ENCODE measurements at regions not wholly inside any gene's neighbourhood (a gene's known extent, or its start where the extent isn't known, plus 50 kb on each side); places are given as distances from the start of the nearest gene placed in this dataset.

DNA sequence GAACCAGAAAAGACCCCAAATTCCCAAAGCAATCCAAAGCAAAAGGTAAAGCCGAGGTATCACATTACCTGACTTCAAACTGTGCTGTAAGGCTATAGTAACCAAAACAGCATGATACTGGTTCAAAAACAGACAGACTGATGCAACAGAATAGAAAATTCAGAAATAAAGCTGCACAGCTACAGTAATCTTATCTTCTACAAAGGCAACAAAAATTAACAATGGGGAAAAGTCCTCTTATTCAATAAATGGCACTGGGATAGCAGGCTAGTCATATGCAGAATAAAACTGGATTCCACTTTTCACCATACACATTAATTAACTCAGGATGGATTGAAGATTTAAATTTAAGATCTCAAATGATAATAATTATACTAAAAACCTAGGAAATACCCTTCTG, 392.6 kb upstream of the CBLB start:
- H3K4me1 ChIP-seq = no peaks in the 10 kb centered on the region
- no peaks in the 10 kb centered on the region for H3K27me3 ChIP-seq (ENCODE audit: control insufficient read depth, insufficient read depth, low read length)
- H3K4me3 ChIP-seq (ENCODE audit: low read depth, low read length) = no peak overlapping the region
- H3K9ac ChIP-seq = no peak overlapping the region
- TF ChIP-seq, protein P1, sequence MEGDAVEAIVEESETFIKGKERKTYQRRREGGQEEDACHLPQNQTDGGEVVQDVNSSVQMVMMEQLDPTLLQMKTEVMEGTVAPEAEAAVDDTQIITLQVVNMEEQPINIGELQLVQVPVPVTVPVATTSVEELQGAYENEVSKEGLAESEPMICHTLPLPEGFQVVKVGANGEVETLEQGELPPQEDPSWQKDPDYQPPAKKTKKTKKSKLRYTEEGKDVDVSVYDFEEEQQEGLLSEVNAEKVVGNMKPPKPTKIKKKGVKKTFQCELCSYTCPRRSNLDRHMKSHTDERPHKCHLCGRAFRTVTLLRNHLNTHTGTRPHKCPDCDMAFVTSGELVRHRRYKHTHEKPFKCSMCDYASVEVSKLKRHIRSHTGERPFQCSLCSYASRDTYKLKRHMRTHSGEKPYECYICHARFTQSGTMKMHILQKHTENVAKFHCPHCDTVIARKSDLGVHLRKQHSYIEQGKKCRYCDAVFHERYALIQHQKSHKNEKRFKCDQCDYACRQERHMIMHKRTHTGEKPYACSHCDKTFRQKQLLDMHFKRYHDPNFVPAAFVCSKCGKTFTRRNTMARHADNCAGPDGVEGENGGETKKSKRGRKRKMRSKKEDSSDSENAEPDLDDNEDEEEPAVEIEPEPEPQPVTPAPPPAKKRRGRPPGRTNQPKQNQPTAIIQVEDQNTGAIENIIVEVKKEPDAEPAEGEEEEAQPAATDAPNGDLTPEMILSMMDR (IDR thresholded peaks at IDR 0.05) = no peak
- no peaks in the 10 kb centered on the region for H3K79me2 ChIP-seq
- H3K27ac ChIP-seq = no peak overlapping the region
- H3K4me2 ChIP-seq (ENCODE audit: low read length) = no peak overlapping the region
- H3K36me3 ChIP-seq (ENCODE audit: control insufficient read depth, insufficient read depth, low read length) = no peaks in the 10 kb centered on the region
- no peak overlapping the region for H2AFZ ChIP-seq
- H3K9me3 ChIP-seq (ENCODE audit: control insufficient read depth, low read length) = no peaks in the 10 kb centered on the region

DNA sequence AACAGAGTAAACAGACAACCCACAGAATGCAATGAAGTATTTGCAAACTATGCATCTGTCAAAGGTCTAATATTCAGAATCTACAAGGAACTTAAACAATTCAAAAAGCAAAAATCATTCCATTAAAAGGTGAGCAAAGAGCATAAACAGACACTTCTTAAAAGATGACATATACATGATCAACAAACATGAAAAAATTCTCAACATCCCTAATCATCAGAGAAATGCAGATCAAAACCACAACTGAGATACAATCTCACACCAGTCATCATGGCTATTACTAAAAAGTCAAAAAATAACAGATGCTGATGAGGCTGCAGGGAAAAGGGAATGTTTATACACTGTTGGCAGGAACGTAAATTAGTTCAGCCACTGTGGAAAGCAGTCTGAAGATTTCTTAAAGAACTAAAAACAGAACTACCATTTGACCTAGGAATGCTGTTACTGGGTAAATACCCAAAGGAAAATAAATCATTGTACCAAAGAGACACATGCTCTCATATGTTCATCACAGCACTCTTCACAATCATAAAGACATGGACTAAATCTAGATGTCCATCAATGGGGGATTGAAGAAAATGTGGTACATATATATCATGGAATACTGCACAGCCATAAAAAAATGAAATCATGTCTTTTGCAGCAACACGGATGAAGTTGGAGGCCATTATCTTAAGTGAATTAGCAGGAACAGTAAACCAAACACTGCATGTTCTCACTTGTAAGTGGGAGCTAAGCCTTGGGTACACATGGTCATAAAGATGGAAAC, 393.3 kb upstream of the CBLB start:
- no peaks in the 10 kb centered on the region for H3K27me3 ChIP-seq (ENCODE audit: control insufficient read depth, insufficient read depth, low read length)
- H3K4me2 ChIP-seq (ENCODE audit: low read length) = no peak overlapping the region
- TF ChIP-seq, protein P1 (IDR thresholded peaks at IDR 0.05) = no peak
- H3K36me3 ChIP-seq (ENCODE audit: control insufficient read depth, insufficient read depth, low read length) = no peaks in the 10 kb centered on the region
- no peak overlapping the region for H2AFZ ChIP-seq
- H3K4me1 ChIP-seq = no peaks in the 10 kb centered on the region
- no peak overlapping the region for H3K27ac ChIP-seq
- H3K9ac ChIP-seq = no peak overlapping the region
- H3K79me2 ChIP-seq = no peaks in the 10 kb centered on the region
- H3K4me3 ChIP-seq (ENCODE audit: low read depth, low read length) = no peak overlapping the region
- H3K9me3 ChIP-seq (ENCODE audit: control insufficient read depth, low read length) = no peaks in the 10 kb centered on the region

DNA sequence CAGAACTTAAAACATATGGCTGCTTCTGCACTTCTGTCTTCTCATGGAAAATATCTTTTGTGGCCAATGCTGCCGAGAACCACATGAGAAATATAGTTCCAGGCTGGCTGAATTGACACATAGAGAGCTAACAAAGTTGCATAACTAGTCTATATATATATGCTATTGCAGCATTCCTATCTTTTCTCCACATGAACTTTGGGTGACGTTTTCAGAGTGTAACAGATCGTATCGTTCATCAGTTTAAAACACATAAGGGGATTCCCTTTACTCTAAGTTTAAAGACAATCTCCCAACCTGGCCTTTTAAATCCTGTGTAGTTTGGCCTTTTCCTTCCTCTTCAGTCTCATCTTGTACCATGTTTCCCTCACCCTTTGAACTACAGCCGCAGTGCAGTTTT, 394.2 kb upstream of the CBLB start:
- no peaks in the 10 kb centered on the region for H3K36me3 ChIP-seq (ENCODE audit: control insufficient read depth, insufficient read depth, low read length)
- no peaks in the 10 kb centered on the region for H3K79me2 ChIP-seq
- H2AFZ ChIP-seq = no peak overlapping the region
- TF ChIP-seq, protein P1 (IDR thresholded peaks at IDR 0.05) = no peak
- H3K27me3 ChIP-seq (ENCODE audit: control insufficient read depth, insufficient read depth, low read length) = no peaks in the 10 kb centered on the region
- no peak overlapping the region for H3K4me2 ChIP-seq (ENCODE audit: low read length)
- H3K9ac ChIP-seq = no peak overlapping the region
- H3K9me3 ChIP-seq (ENCODE audit: control insufficient read depth, low read length) = no peaks in the 10 kb centered on the region
- no peak overlapping the region for H3K4me3 ChIP-seq (ENCODE audit: low read depth, low read length)
- H3K27ac ChIP-seq = no peak overlapping the region
- no peaks in the 10 kb centered on the region for H3K4me1 ChIP-seq

DNA sequence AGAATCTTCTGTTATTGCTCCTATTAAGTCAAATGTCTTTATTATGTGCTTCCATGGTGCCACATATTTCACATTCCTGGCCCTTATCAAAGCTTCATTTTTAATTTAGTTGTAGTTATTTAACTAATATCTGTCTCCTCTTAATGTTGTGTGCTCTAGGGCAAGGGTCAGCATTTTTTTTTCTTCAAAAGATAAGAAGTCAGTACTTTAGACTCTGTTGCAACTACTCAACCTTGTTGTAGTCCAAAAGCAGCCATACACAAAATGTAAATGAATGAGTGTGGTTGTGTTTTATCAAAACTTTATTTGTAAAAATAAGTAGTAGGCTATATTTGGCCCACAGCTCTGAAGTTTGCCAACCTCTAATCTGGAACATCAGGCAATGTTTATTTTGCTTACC, 394.7 kb upstream of the CBLB start:
- no peaks in the 10 kb centered on the region for H3K9me3 ChIP-seq (ENCODE audit: control insufficient read depth, low read length)
- H3K4me3 ChIP-seq (ENCODE audit: low read depth, low read length) = no peak overlapping the region
- no peaks in the 10 kb centered on the region for H3K79me2 ChIP-seq
- TF ChIP-seq, protein P1 (IDR thresholded peaks at IDR 0.05) = no peak
- H3K27ac ChIP-seq = no peak overlapping the region
- no peak overlapping the region for H3K9ac ChIP-seq
- H3K36me3 ChIP-seq (ENCODE audit: control insufficient read depth, insufficient read depth, low read length) = no peaks in the 10 kb centered on the region
- no peak overlapping the region for H2AFZ ChIP-seq
- H3K27me3 ChIP-seq (ENCODE audit: control insufficient read depth, insufficient read depth, low read length) = no peaks in the 10 kb centered on the region
- no peak overlapping the region for H3K4me2 ChIP-seq (ENCODE audit: low read length)
- H3K4me1 ChIP-seq = no peaks in the 10 kb centered on the region

DNA sequence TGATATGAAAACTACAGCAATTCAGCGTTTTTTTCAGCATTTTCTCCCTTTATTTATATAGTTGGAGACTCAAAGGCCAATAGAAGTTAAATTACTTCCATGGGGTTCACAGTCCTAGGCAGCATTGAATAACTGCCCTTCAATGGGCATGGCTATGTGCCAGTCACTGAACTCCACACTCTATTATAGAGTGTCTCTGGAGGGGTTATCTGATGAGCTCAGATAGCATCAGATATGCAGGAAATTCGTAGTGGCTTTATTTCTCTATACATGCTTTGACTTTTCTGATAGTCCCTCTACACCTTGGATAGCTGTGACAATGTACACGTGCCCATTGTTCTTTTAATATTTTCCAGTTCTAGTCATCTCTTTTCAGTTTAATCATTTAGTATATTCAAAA, 396.9 kb upstream of the CBLB start:
- H3K36me3 ChIP-seq (ENCODE audit: control insufficient read depth, insufficient read depth, low read length) = no peaks in the 10 kb centered on the region
- H3K4me1 ChIP-seq = no peaks in the 10 kb centered on the region
- no peak overlapping the region for H3K4me3 ChIP-seq (ENCODE audit: low read depth, low read length)
- TF ChIP-seq, protein P1 (IDR thresholded peaks at IDR 0.05) = no peak
- no peaks in the 10 kb centered on the region for H3K79me2 ChIP-seq
- H3K9ac ChIP-seq = no peak overlapping the region
- H3K27me3 ChIP-seq (ENCODE audit: control insufficient read depth, insufficient read depth, low read length) = no peaks in the 10 kb centered on the region
- no peaks in the 10 kb centered on the region for H3K9me3 ChIP-seq (ENCODE audit: control insufficient read depth, low read length)
- no peak overlapping the region for H3K27ac ChIP-seq
- H2AFZ ChIP-seq = no peak overlapping the region
- no peak overlapping the region for H3K4me2 ChIP-seq (ENCODE audit: low read length)

All from parathyroid adenoma (tissue), 2 donors.